WTC11 (cell line): ENCODE measurements at regions not wholly inside any gene's neighbourhood (a gene's known extent, or its start where the extent isn't known, plus 50 kb on each side); places are given as distances from the start of the nearest gene placed in this dataset.

Experiments used
- ATAC-seq: fragments of 200-7000 bp; cut with Tn5 transposase; 2 replicates; pipeline ENCODE4 v1.10.0; 2021; ENCODE audit warnings: mild to moderate bottlenecking, moderate library complexity
- CTCF ChIA-PET: fragments of 300-600 bp; sonication (Branson Sonifier 250); formaldehyde crosslinking; loops from one replicate; lab custom pipeline; 2021; ENCODE audit warnings: antibody characterized with exemption; lab: Charles Lee
- POLR2A ChIA-PET: fragments of 350-600 bp; sonication (Branson Sonifier 250); formaldehyde crosslinking; loops from one replicate; lab custom pipeline; 2021; ENCODE audit warnings: antibody characterized with exemption; lab: Charles Lee
- DNase-seq: peaks from one replicate; pipeline ENCODE4 v3.0.0; 2021; ENCODE audit warnings: low spot score
- H3K27ac Mint-ChIP-seq: 2 replicates; pipeline ENCODE4 v1.8.0; 2021; ENCODE audit warnings: mixed read lengths
- H3K27me3 Mint-ChIP-seq: 2 replicates; pipeline ENCODE4 v1.8.0; 2021; ENCODE audit warnings: low read depth, mild to moderate bottlenecking, moderate library complexity, mixed read lengths
- H3K36me3 Mint-ChIP-seq: 2 replicates; pipeline ENCODE4 v1.8.0; 2021; ENCODE audit warnings: mixed read lengths
- H3K4me1 Mint-ChIP-seq: 2 replicates; pipeline ENCODE4 v1.8.0; 2022; ENCODE audit warnings: mixed read lengths
- H3K4me3 Mint-ChIP-seq: 2 replicates; pipeline ENCODE4 v1.8.0; 2021; ENCODE audit warnings: mild to moderate bottlenecking, moderate library complexity, mixed read lengths
- H3K9me3 Mint-ChIP-seq: 2 replicates; pipeline ENCODE4 v1.8.0; 2021; ENCODE audit warnings: mixed read lengths
- ATF1 ChIP-seq: sonication (generic); formaldehyde crosslinking; IDR thresholded peaks from 2 replicates; pipeline ENCODE4 v1.8.1; 2023; ENCODE audit warnings: mild to moderate bottlenecking, moderate library complexity, missing genetic modification reagents
- CDX4 ChIP-seq: fragments of 250-450 bp; sonication (Bioruptor Pico); IDR thresholded peaks from 2 replicates; pipeline ENCODE4 v1.9.0; 2021; ENCODE audit warnings: moderate library complexity, mild to moderate bottlenecking, inconsistent platforms, borderline replicate concordance
- CREB1 ChIP-seq: sonication (generic); formaldehyde crosslinking; IDR thresholded peaks from 2 replicates; pipeline ENCODE4 v1.8.0; 2023; ENCODE audit warnings: mild to moderate bottlenecking, missing genetic modification reagents
- CREM ChIP-seq: sonication (generic); formaldehyde crosslinking; IDR thresholded peaks from 2 replicates; pipeline ENCODE4 v1.8.1; 2022; ENCODE audit warnings: mild to moderate bottlenecking, missing genetic modification reagents, moderate library complexity
- EMX1 ChIP-seq: fragments of 250-450 bp; sonication (Bioruptor Pico); IDR thresholded peaks from 2 replicates; pipeline ENCODE4 v1.8.0; 2021; ENCODE audit warnings: mild to moderate bottlenecking
- FOXJ3 ChIP-seq: sonication (generic); formaldehyde crosslinking; IDR thresholded peaks from 2 replicates; pipeline ENCODE4 v1.9.0; 2021; ENCODE audit warnings: missing genetic modification reagents, mild to moderate bottlenecking, borderline replicate concordance
- GTF2I ChIP-seq: fragments of 250-450 bp; sonication (Bioruptor Pico); conservative IDR thresholded peaks from 2 replicates; pipeline ENCODE4 v1.4.0; 2021; ENCODE audit warnings: mild to moderate bottlenecking
- HMGXB4 ChIP-seq: sonication (generic); formaldehyde crosslinking; IDR thresholded peaks from 2 replicates; pipeline ENCODE4 v1.8.1; 2023; ENCODE audit warnings: mild to moderate bottlenecking, moderate library complexity, missing genetic modification reagents
- MAX ChIP-seq: sonication (generic); formaldehyde crosslinking; IDR thresholded peaks from 2 replicates; pipeline ENCODE4 v1.8.0; 2022; ENCODE audit warnings: mild to moderate bottlenecking, missing genetic modification reagents
- MXD4 ChIP-seq: fragments of 250-450 bp; sonication (Bioruptor Pico); IDR thresholded peaks from 2 replicates; pipeline ENCODE4 v1.8.0; 2021; ENCODE audit warnings: mild to moderate bottlenecking, moderate library complexity, borderline replicate concordance
- PRDM15 ChIP-seq: sonication (generic); formaldehyde crosslinking; IDR thresholded peaks from 2 replicates; pipeline ENCODE4 v1.8.0; 2022; ENCODE audit warnings: missing genetic modification reagents
- RELA ChIP-seq: sonication (generic); formaldehyde crosslinking; IDR thresholded peaks from 2 replicates; pipeline ENCODE4 v1.8.1; 2022; ENCODE audit warnings: missing genetic modification reagents, mild to moderate bottlenecking, borderline replicate concordance
- SOX15 ChIP-seq: fragments of 250-450 bp; sonication (Bioruptor Pico); IDR thresholded peaks from 2 replicates; pipeline ENCODE4 v1.9.0; 2021; ENCODE audit warnings: mild to moderate bottlenecking
- TCF7 ChIP-seq: sonication (generic); formaldehyde crosslinking; IDR thresholded peaks from 2 replicates; pipeline ENCODE4 v1.8.0; 2022; ENCODE audit warnings: mild to moderate bottlenecking, low read depth, missing genetic modification reagents, moderate library complexity
- TEAD1 ChIP-seq: sonication (generic); formaldehyde crosslinking; IDR thresholded peaks from 2 replicates; pipeline ENCODE4 v1.8.0; 2022; ENCODE audit warnings: mild to moderate bottlenecking, missing genetic modification reagents
- USF2 ChIP-seq: sonication (generic); formaldehyde crosslinking; IDR thresholded peaks from 2 replicates; pipeline ENCODE4 v1.8.1; 2023; ENCODE audit warnings: mild to moderate bottlenecking, missing genetic modification reagents, moderate library complexity
- ZNF232 ChIP-seq: sonication (generic); formaldehyde crosslinking; IDR thresholded peaks from 2 replicates; pipeline ENCODE4 v1.8.0; 2022; ENCODE audit warnings: mild to moderate bottlenecking, missing genetic modification reagents
- ZNF423 ChIP-seq: fragments of 250-450 bp; sonication (Bioruptor Pico); IDR thresholded peaks from 2 replicates; pipeline ENCODE4 v2.1.2; 2022; ENCODE audit warnings: mild to moderate bottlenecking, moderate library complexity
- ZNF532 ChIP-seq: fragments of 250-450 bp; sonication (Bioruptor Pico); IDR thresholded peaks from 2 replicates; pipeline ENCODE4 v1.9.0; 2021; ENCODE audit warnings: mild to moderate bottlenecking, borderline replicate concordance

- TF ChIP-seq CREB1 (CRISPR knock-in tag) (no peak), ZNF423 (CRISPR knock-in tag) (peak; percentile 73; the same call in 1 of the 2 replicates), ZNF532 (no peak)
- H3K4me1 Mint-ChIP-seq: peaks cover 4% of the 10 kb centered on the region
- ATAC-seq (peak; percentile 72), DNase-seq (peak; percentile 67)
- CTCF ChIA-PET: interaction anchor here (0.7 kb wide), 1 partner anchor 8 kb away, joined by 6 read pairs; no protein-coding TSS in a partner anchor
- peaks cover 3% of the 10 kb centered on the region; the same call in 1 of the 2 replicates for H3K36me3 Mint-ChIP-seq
- H3K9me3 Mint-ChIP-seq: peaks cover 22% of the 10 kb centered on the region
- H3K27ac Mint-ChIP-seq: no peak overlapping the region
- H3K4me3 Mint-ChIP-seq: no peak overlapping the region
- POLR2A ChIA-PET: no interaction called here
- no peaks in the 10 kb centered on the region; the same call in 1 of the 2 replicates for H3K27me3 Mint-ChIP-seq
These were observed 1409.3 kb upstream of the CDH2 start for GRCh38 chr18:29586210-29586609.

GRCh38 chr18:29560270-29560669, 1383.3 kb upstream of the CDH2 start:
- H3K27me3 Mint-ChIP-seq: no peaks in the 10 kb centered on the region
- H3K9me3 Mint-ChIP-seq: 0 out of 2 replicates have a peak, but pooled peaks cover 4% of the 10 kb centered on the region
- peaks cover 4% of the 10 kb centered on the region for H3K4me1 Mint-ChIP-seq
- H3K27ac Mint-ChIP-seq: no peak overlapping the region
- H3K4me3 Mint-ChIP-seq: no peak overlapping the region
- DNase-seq (no peak), ATAC-seq (no peak)
- no peak for TF ChIP-seq EMX1
- no peak for TF ChIP-seq RELA (CRISPR knock-in tag)
- no peak for TF ChIP-seq HMGXB4
- TF ChIP-seq TEAD1 (CRISPR knock-in tag): no peak
- TF ChIP-seq ZNF423 (CRISPR knock-in tag): no peak
- TF ChIP-seq MAX: no peak
- TF ChIP-seq, all 79 proteins: peak for 0
- ChIA-PET CTCF (no interaction called here), POLR2A (no interaction called here)
- H3K36me3 Mint-ChIP-seq: no peaks in the 10 kb centered on the region

- ChIA-PET POLR2A (no interaction called here), CTCF (no interaction called here)
- Mint-ChIP-seq H3K27me3 (no peaks in the 10 kb centered on the region), H3K4me3 (no peak overlapping the region), H3K36me3 (no peaks in the 10 kb centered on the region), H3K4me1 (peaks cover 4% of the 10 kb centered on the region), H3K9me3 (peaks cover 8% of the 10 kb centered on the region), H3K27ac (no peak overlapping the region)
- ATAC-seq (peak; percentile 75), DNase-seq (no peak)
- TF ChIP-seq PRDM15 (CRISPR knock-in tag) (no peak), ZNF423 (CRISPR knock-in tag) (no peak), GTF2I (no peak), ZNF232 (CRISPR knock-in tag) (no peak), USF2 (CRISPR knock-in tag) (no peak), CDX4 (no peak), MXD4 (CRISPR knock-in tag) (no peak), ATF1 (no peak), TEAD1 (CRISPR knock-in tag) (no peak), SOX15 (no peak), CREM (CRISPR knock-in tag) (no peak), TCF7 (no peak), FOXJ3 (CRISPR knock-in tag) (no peak)
These were observed 1379.1 kb upstream of the CDH2 start for GRCh38 chr18:29556070-29556469.
